SKM-1 treated with dmso at 0.1 percent for 144 hours (cell line): ENCODE measurements at regions not wholly inside any gene's neighbourhood (a gene's known extent, or its start where the extent isn't known, plus 50 kb on each side); places are given as distances from the start of the nearest gene placed in this dataset.
A peak's percentile ranks its signal among the peaks of the same experiment; 100 is the strongest.

Experiments
- DNase-seq: peaks from one replicate; lab custom pipeline; 2025; ENCODE audit not compliant: unreplicated experiment; lab: John Stamatoyannopoulos, UW

- DNase-seq = no peak
Measured at GRCh38 chr5:89437450-89438435, 554.8 kb upstream of the MEF2C start.

DNA sequence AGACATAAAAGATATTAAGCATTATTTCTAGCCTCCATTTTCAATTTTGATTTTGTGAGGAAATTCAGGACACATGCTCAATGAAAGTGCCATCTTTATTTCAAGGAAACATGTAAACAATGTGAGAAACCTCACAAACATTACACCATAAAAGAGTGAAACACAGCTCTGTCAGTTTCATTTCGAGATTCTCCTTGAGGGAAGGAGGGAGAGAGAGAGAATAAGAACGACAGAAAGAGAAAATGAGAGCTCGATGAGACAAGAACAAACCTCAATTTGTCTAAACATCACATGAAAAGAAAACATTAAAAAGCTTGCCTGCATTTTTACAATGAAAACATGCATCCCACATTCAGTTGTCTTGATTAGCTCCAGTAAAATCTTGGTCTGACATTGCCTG lies 553.5 kb upstream of the MEF2C start:
- no peak for DNase-seq

GRCh38 chr5:89435347-89435746 lies 552.4 kb upstream of the MEF2C start:
- DNase-seq = no peak

DNA sequence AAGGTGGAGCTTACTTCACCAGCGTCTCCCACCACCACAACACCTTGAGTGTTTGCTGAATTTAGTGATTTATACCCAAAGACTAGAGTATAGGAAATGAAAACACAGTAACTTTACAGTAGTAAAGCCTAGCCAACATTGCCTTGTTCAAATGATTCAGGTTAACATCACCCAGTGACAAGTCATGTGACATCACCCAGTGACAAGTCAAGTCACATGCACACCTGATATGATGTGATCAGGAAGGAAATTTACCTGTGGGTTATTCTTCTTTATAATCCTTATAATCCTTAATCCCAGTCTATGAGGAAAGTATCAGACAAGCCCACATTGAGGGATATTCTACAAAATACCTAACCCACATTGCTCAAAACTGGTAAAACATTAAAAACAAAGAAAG lies 545.6 kb upstream of the MEF2C start:
- no peak for DNase-seq

DNA sequence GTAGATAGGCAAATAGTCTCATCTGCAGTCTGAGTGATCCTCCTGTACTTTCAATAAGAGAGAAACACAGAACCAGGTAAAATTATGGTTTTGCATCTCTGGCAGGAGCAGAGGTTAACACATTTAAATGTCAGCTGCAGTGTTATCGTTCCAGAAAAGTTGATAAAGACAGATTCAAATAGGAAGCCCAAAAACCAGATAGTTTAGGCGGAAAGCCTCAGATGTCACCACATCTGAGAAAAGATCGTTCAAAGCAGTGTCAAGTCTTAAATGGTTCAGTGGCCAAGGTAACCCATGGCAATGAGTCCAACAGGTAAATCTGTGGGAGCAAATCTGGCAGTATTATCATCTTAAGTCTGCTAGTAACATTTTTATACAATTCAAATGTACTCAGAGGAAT lies 542.1 kb upstream of the MEF2C start:
- no peak for DNase-seq

DNA sequence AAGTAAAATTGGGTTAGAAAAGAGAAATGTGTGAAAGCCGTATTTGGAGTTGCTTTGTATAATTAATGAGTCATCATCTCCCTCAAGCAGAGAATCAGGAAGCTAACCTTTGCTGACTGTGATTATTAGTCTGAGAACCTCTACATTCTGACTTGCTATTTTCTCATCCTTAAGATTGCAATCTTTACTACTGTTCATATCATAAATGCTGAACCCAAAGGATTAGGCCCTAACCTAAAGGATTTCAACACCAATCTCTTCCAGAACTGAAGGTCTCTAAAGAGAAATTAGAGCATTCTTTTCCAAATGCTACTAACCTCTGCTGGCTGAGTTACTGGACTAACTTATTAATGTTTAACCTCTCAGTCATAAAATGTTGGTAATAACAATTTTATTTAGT lies 538.1 kb upstream of the MEF2C start:
- DNase-seq = peak; percentile 14

DNA sequence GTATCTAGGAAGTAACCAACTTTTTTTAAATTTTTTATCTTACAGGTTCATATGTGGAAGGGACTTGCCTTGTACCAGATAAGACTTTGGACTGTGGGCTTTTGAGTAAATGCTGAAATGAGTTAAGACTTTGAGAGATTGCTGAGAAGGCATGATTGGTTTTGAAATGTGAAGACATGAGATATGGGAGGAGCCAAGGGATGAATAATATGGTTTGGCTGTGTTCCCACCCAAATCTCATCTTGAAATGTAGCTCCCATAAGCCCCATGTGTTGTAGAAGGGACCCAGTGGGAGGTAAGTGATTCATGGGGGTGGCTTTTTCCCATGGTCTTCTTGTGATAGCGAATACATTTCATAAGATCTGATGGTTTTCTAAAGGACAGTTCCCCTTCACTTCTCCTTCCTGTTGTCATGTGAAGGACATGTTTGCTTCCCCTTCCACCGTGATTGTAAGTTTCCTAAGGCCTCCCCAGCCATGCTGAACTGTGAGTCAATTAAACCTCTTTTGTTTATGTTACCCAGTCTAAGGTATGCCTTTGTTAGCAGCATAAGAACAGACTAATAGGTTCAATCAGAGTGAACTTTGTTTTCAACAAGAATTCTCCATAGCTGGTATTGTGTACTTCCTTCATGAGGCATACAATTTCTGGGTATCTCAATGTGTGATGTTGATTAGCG lies 535.6 kb upstream of the MEF2C start:
- DNase-seq = peak; percentile 31

DNA sequence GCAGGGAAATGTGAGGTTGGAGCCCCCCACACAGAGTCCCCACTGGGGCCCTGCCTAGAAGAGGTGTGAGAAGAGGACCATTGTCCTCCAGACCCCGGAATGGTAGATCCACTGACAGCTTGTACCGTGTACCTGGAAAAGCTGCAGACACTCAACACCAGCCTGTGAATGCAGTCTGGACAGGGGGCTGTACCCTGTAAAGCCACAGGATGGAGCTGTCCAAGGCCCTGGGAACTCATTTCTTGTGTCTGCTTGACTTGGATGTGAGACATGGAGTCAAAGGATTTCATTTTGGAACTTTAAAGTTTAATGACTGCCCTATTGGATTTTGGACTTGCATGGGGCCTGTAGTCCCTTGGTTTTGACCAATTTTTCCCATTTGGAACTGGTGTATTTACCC lies 535.0 kb upstream of the MEF2C start:
- no peak for DNase-seq

DNA sequence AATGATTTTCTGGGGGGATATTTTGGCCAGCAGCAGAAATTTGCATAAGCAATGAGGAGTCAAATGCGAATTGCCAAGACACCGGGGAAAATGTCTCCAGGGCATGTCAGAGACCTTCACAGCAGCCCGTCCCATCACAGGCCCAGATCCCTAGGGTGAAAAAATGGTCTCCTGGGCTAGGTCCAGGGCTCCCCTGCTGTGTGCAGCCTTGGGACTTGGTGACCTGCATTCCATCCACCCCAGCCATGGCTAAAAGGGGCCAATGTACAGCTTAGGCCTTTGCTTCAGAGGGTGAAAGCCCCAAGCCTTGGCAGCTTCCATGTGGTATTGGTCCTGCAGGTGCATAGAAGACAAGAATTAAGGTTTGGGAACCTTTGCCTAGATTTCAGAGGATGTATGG lies 534.5 kb upstream of the MEF2C start:
- DNase-seq = no peak

DNA sequence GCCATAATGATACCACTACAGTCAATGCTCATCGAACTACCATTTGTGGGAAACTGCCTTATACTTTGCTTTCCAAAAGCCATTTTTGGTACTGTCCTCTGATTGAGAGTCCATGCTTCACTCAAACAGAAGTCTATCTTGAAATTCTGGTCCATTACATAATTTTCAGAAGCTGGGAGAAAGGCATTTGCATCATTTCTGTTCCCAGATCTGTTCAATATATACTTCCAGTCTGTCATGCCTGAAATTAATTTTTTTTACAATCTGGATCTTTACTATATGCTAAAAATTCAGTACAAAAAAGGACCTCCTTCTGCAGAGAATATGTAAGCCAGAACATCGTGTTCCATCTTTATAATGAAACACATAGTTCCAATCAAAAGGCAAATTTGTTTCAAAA lies 528.9 kb upstream of the MEF2C start:
- DNase-seq = no peak

DNA sequence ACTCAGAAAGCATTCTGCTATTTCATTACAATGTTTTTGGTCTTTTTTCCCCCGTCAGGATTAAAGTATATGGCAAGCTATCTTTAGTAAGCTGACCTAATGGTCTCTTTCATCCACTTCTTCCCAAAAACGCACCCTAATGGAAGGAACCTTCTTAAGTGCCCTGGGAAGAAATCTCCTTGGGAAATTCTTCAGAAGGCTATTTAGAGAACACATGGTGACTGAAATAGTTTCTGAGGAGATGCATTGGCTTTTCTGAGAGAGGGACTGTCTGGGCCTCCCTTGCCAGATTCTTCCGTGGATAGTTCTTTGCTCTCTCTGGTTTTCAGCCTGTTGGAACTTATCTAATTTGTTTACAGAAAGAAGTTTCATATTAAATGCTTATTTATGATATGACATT lies 524.1 kb upstream of the MEF2C start:
- DNase-seq = no peak

- no peak for DNase-seq
Measured at GRCh38 chr5:89401659-89402058, 518.7 kb upstream of the MEF2C start.

DNA sequence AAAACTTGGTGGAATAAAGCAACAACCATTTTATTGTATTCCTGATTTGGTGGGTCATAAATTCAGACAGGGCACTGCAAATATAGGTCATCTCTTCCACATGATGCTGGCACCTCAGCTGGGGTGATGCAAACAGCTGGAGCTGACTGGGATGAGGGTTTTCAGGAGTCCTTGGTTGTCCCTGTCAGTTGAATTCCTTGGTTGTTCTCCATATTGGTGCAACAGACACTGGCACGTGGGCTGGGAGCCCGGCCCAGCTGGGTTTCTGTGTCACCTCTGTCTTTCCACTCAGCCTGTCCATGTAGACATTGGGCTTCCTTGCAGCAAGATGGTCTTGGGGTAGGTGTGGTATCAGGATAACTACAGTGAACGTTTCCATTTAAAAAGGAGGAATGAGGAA lies 518.0 kb upstream of the MEF2C start:
- DNase-seq = no peak

DNA sequence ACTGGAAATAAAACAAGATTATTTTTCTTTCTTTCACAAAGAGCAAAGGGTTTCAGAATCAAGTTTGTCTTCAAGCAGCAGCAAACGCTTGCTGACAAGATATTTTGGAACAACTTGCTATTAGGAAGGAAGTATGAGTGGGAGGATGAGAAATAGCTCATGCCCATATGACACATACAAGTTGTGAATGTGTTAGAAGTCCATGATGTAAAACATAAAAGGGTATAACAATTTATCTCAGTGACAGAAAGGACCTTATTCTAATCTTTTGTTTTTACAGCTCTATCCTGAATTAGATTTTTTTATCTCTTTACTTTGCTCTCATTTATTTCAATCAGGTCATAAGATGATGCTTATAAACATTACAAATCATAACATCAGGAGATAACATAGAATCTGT lies 516.6 kb upstream of the MEF2C start:
- DNase-seq = no peak

DNA sequence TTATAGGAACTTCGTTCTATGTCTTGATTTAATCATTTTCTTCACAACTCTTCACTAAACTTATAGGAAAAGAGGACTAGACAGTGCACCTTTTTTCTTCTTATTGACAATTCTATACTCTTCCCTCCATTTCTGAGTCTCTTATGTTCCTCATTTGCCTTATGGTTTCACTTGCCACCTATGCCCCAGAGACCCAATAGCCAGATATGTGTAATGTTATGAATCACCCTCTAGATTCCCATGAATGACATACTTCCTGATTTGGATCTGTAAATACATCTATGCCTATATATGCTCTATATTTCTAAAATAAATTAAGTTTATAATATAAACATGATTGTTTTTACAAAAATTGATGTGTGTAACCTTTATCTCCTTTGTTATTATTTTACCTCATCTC lies 514.1 kb upstream of the MEF2C start:
- DNase-seq = peak; percentile 91

DNA sequence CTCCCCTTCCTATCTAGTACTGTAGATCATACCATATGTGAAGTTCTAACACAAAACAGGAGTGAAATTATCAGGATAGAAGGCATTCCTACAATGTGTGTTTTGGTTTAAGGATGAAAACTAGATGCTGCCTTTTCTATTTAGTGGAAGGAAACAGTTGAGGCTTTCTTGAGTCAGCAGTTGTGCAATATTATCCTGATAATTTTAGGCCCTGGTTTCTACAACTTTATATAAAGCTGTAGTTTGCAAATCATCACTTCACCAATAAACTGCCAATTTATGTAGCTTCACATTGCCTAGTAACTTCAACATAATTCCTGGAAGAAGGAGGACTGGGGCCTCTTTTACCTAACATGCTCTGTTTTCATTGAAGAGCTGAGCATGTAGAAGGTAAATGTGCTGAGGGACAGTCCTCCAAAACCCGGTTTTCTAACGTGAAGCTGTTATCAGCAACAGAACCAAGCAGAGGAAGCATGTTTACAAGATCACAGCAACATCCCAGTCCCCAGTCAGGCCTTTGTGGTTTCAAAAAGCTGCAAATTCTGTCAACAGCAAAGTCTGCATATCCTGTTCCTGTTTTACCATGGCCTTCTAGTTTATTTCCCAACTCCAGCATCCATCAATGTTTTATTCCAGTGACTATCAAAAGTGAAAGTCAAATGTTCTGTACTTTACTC lies 513.4 kb upstream of the MEF2C start:
- DNase-seq = peak; percentile 96

DNA sequence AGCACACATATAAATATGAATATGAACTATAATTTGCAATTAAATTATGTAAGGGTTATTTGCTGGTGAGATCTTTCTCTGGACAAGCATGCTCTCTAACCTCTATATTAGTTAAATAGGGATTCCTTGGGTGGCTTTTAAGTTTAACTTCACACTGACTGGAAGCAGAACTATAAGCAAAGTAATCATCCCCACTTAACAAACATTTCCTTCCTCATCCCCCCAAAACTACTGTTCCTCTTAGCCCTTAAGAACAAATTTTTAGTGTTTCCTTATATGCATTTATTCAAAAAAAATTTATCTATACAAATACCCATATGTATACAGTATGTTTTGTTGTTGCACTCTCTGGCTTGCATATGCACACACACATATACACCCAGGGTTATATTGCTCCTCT lies 512.1 kb upstream of the MEF2C start:
- no peak for DNase-seq

GRCh38 chr5:89388872-89389271 lies 505.9 kb upstream of the MEF2C start:
- no peak for DNase-seq

DNA sequence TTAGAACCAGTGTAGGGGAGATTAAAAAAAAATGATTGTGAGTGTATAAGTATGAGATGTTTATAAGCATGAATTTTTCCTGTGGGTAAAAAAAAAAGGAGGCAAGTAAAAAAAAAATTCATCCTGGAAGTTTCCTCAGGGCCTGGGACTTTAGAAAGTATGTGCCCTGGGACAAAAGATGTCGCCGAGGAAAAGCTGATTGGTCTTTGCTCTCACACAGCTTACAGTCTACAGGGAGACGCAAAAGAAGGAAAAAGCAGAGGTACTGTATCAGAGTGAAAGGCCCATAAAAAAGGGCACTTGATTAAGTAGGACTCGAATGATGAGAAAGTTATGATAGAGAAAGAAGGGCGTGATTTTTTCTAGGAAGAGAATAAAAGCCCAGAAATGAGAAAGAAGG lies 501.4 kb upstream of the MEF2C start:
- DNase-seq = no peak

DNA sequence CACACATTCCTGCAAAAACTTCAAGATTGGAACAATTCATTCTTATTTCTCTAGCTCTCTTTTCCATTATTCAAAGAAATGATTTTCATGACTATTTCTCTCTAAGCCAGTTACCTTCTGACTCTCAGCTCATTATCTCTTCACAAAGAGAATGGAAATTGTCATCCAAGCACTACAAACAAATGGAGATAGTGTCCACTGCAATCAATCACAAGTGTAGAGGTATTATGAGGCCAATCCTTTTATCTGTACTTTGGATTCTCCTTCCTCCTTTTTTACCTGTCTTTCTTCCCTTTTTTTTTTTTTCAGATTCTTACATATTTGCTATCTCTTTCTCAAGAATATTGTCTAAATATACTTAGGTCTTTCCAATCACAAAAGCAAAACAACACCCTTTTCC lies 497.7 kb upstream of the MEF2C start:
- no peak for DNase-seq

GRCh38 chr5:89377767-89378455 lies 494.9 kb upstream of the MEF2C start:
- DNase-seq = no peak
